H1 (cell line): ENCODE measurements at regions not wholly inside any gene's neighbourhood (a gene's known extent, or its start where the extent isn't known, plus 50 kb on each side); places are given as distances from the start of the nearest gene placed in this dataset.

Source experiments
- CTCF ChIA-PET: fragments of 300-600 bp; sonication (Branson Sonifier 250); formaldehyde crosslinking; loops from one replicate; lab custom pipeline; 2021; ENCODE audit not compliant: partially characterized antibody; lab: Charles Lee
- POLR2A ChIA-PET: fragments of 300-600 bp; sonication (Branson Sonifier 250); formaldehyde crosslinking; loops from one replicate; lab custom pipeline; 2021; ENCODE audit warnings: inconsistent platforms; ENCODE audit not compliant: partially characterized antibody; lab: Charles Lee
- DNase-seq, 2 experiments: peaks; one replicate each; pipeline versions ENCODE4 v3.0.0 to v3.0.0-alpha.2; 2010 to 2022; ENCODE audit warnings: low spot score in 2 of 2, low read depth in 1 of 2, mixed read lengths in 1 of 2
- FAIRE-seq: peaks from 2 replicates; lab custom pipeline; 2011; peaks lifted over from hg19 to GRCh38; lab: Jason Lieb, UNC
- H2AFZ ChIP-seq: 2 replicates; pipeline ENCODE4 v1.8.1; 2012; ENCODE audit warnings: low read length, inconsistent platforms
- H2AK5ac ChIP-seq: 2 replicates; pipeline ENCODE4 v1.6.1; 2013; ENCODE audit warnings: low read depth, low read length
- H2BK120ac ChIP-seq: replicated peaks from 2 replicates; pipeline ENCODE3; 2013; ENCODE audit warnings: low read depth, low read length, inconsistent platforms
- H2BK12ac ChIP-seq: 2 replicates; pipeline ENCODE4 v1.6.1; 2013; ENCODE audit warnings: low read depth, low read length
- H2BK15ac ChIP-seq: 2 replicates; pipeline ENCODE4 v1.6.1; 2013; ENCODE audit warnings: low read length
- H2BK20ac ChIP-seq: 2 replicates; pipeline ENCODE4 v1.6.1; 2013; ENCODE audit warnings: low read length
- H2BK5ac ChIP-seq: 2 replicates; pipeline ENCODE4 v1.6.1; 2013; ENCODE audit warnings: low read depth, low read length
- H3K14ac ChIP-seq: 2 replicates; pipeline ENCODE4 v1.6.1; 2013; ENCODE audit warnings: inconsistent platforms; ENCODE audit not compliant: insufficient read length
- H3K18ac ChIP-seq: 2 replicates; pipeline ENCODE4 v1.6.1; 2013; ENCODE audit warnings: low read length; ENCODE audit errors: extremely low read depth
- H3K23ac ChIP-seq: 2 replicates; pipeline ENCODE4 v1.6.1; 2013; ENCODE audit warnings: inconsistent platforms; ENCODE audit not compliant: insufficient read length
- H3K23me2 ChIP-seq: 2 replicates; pipeline ENCODE4 v1.6.1; 2013; ENCODE audit warnings: low read depth, low read length
- H3K27ac ChIP-seq: 2 replicates; pipeline ENCODE4 v1.6.1; 2011; ENCODE audit warnings: low read depth, low read length, inconsistent platforms
- H3K27me3 ChIP-seq, 4 experiments: replicated peaks in 1 of 4; 1 replicate in 1 of 4; 2 replicates in 3 of 4; pipeline versions ENCODE4 v1.6.1 to v1.8.1; 2011 to 2013; ENCODE audit warnings: low read length in 3 of 4, mild to moderate bottlenecking in 3 of 4, inconsistent platforms in 2 of 4, mixed read lengths in 2 of 4, moderate library complexity in 1 of 4; ENCODE audit not compliant: control insufficient read depth in 3 of 4, insufficient read depth in 3 of 4; ENCODE audit errors: extremely low read depth in 1 of 4
- H3K36me3 ChIP-seq, 4 experiments: 2 replicates each; pipeline versions ENCODE4 v1.6.1 to v1.8.1; 2011 to 2013; ENCODE audit warnings: mild to moderate bottlenecking in 4 of 4, low read length in 3 of 4, moderate library complexity in 2 of 4, control low read depth in 1 of 4, inconsistent platforms in 1 of 4; ENCODE audit not compliant: insufficient read depth in 4 of 4, control insufficient read depth in 2 of 4
- H3K4ac ChIP-seq: replicated peaks from 2 replicates; pipeline ENCODE3; 2013; ENCODE audit warnings: low read length, low read depth, mixed read lengths, inconsistent platforms; ENCODE audit not compliant: insufficient read length
- H3K4me1 ChIP-seq, 4 experiments: replicated peaks in 1 of 4; 1 replicate in 1 of 4; 2 replicates in 3 of 4; pipeline versions ENCODE4 v1.6.1 to v1.8.1; 2011 to 2013; ENCODE audit warnings: low read length in 3 of 4, inconsistent platforms in 2 of 4, mixed read lengths in 1 of 4; ENCODE audit not compliant: insufficient read depth in 4 of 4, control insufficient read depth in 3 of 4
- H3K4me2 ChIP-seq, 2 experiments: 2 replicates each; pipeline versions ENCODE4 v1.6.1 to v1.8.1; 2011 to 2013; ENCODE audit warnings: low read depth in 2 of 2, low read length in 2 of 2, control low read depth in 1 of 2, inconsistent platforms in 1 of 2, mild to moderate bottlenecking in 1 of 2; ENCODE audit not compliant: insufficient read depth in 1 of 2
- H3K4me3 ChIP-seq, 4 experiments: fragments of 200-600, 300-600 bp in 1 of 4; sonication (generic), shearing (Covaris generic), sonication (Bioruptor Twin) in 1 of 4; 2 replicates each; pipeline versions ENCODE4 v1.5.1 to v1.8.1; 2011 to 2016; ENCODE audit warnings: low read length in 4 of 4, low read depth in 3 of 4, control low read depth in 2 of 4, inconsistent platforms in 2 of 4, mild to moderate bottlenecking in 2 of 4, mixed read lengths in 1 of 4, moderate library complexity in 1 of 4; ENCODE audit not compliant: insufficient read depth in 2 of 4; ENCODE audit errors: extremely low read depth in 1 of 4
- H3K56ac ChIP-seq: replicated peaks from 2 replicates; pipeline ENCODE3; 2013; ENCODE audit warnings: low read depth, mild to moderate bottlenecking, mixed read lengths, low read length, inconsistent platforms; ENCODE audit not compliant: insufficient read length
- H3K79me1 ChIP-seq: 2 replicates; pipeline ENCODE4 v1.6.1; 2013; ENCODE audit warnings: low read depth, low read length, control low read depth
- H3K79me2 ChIP-seq, 2 experiments: 2 replicates each; pipeline versions ENCODE4 v1.6.1 to v1.8.1; 2012 to 2013; ENCODE audit warnings: low read length in 2 of 2, mild to moderate bottlenecking in 2 of 2, inconsistent platforms in 1 of 2; ENCODE audit not compliant: insufficient read depth in 2 of 2, control insufficient read depth in 1 of 2
- H3K9ac ChIP-seq, 4 experiments: replicated peaks in 1 of 4; 1 replicate in 1 of 4; 2 replicates in 3 of 4; pipeline versions ENCODE4 v1.6.1 to v1.8.1; 2011 to 2013; ENCODE audit warnings: low read depth in 3 of 4, low read length in 3 of 4, control low read depth in 2 of 4, mild to moderate bottlenecking in 2 of 4, moderate library complexity in 2 of 4, inconsistent platforms in 1 of 4; ENCODE audit errors: extremely low read depth in 1 of 4
- H3K9me3 ChIP-seq, 2 experiments: 2 replicates each; pipeline versions ENCODE4 v1.6.1 to v1.8.1; 2012 to 2013; ENCODE audit warnings: mild to moderate bottlenecking in 2 of 2, moderate library complexity in 2 of 2, control low read depth in 1 of 2, inconsistent platforms in 1 of 2, low read depth in 1 of 2, low read length in 1 of 2, mixed read lengths in 1 of 2; ENCODE audit not compliant: insufficient read depth in 2 of 2
- H4K20me1 ChIP-seq, 2 experiments: replicated peaks in 1 of 2; 2 replicates each; pipeline versions ENCODE3 to v1.8.1; 2011 to 2013; ENCODE audit warnings: inconsistent platforms in 2 of 2, low read length in 2 of 2, mild to moderate bottlenecking in 1 of 2; ENCODE audit not compliant: insufficient read depth in 2 of 2, control insufficient read depth in 1 of 2
- H4K5ac ChIP-seq: 2 replicates; pipeline ENCODE4 v1.6.1; 2013; ENCODE audit warnings: low read length, low read depth, mixed read lengths, inconsistent platforms; ENCODE audit not compliant: insufficient read length
- H4K8ac ChIP-seq: 2 replicates; pipeline ENCODE4 v1.8.0; 2013; ENCODE audit warnings: mild to moderate bottlenecking, moderate library complexity, low read length, inconsistent platforms; ENCODE audit not compliant: insufficient read depth; ENCODE audit errors: extremely low read depth
- H4K91ac ChIP-seq: replicated peaks from 2 replicates; pipeline ENCODE3; 2013; ENCODE audit warnings: low read length, mixed read lengths, inconsistent platforms; ENCODE audit not compliant: insufficient read length
- CREB1 ChIP-seq: IDR thresholded peaks from 2 replicates; pipeline ENCODE4 v1.6.1; 2012; ENCODE audit warnings: inconsistent platforms
- EP300 ChIP-seq, 2 experiments: IDR thresholded peaks; 1 replicate in 1 of 2; 2 replicates in 1 of 2; pipeline ENCODE4 v1.6.1; 2011 to 2012; ENCODE audit warnings: low read depth in 2 of 2, low read length in 2 of 2, mild to moderate bottlenecking in 2 of 2, borderline replicate concordance in 1 of 2, inconsistent platforms in 1 of 2, moderate library complexity in 1 of 2
- GABPA ChIP-seq: IDR thresholded peaks from 2 replicates; pipeline ENCODE4 v1.6.1; 2011; ENCODE audit warnings: mild to moderate bottlenecking, low read length, moderate library complexity, borderline replicate concordance; ENCODE audit not compliant: insufficient read depth
- NANOG ChIP-seq: IDR thresholded peaks from 2 replicates; pipeline ENCODE4 v1.6.1; 2011; ENCODE audit warnings: low read length, low read depth, mild to moderate bottlenecking, inconsistent platforms; ENCODE audit not compliant: insufficient read depth, poor library complexity, severe bottlenecking
- NRF1 ChIP-seq: IDR thresholded peaks from 2 replicates; pipeline ENCODE4 v1.6.1; 2011; ENCODE audit warnings: mild to moderate bottlenecking, low read depth, low read length, improper control_type of control experiment
- PHF8 ChIP-seq: fragments of 200-600 bp; sonication (generic); conservative IDR thresholded peaks from 2 replicates; pipeline ENCODE4 v1.7.1; 2012; ENCODE audit warnings: low read depth, mild to moderate bottlenecking, inconsistent platforms, low read length, moderate library complexity
- POLR2A ChIP-seq, 2 experiments: IDR thresholded peaks; 1 replicate in 1 of 2; 2 replicates in 1 of 2; pipeline ENCODE4 v1.6.1; 2011; ENCODE audit warnings: low read depth in 2 of 2, low read length in 2 of 2, mild to moderate bottlenecking in 2 of 2; ENCODE audit errors: control extremely low read depth in 1 of 2
- RFX5 ChIP-seq: IDR thresholded peaks from 2 replicates; pipeline ENCODE4 v1.6.1; 2011; ENCODE audit warnings: low read depth, low read length, improper control_type of control experiment, borderline replicate concordance
- RNF2 ChIP-seq: fragments of 200-900, 300-1000 bp; sonication (generic); IDR thresholded peaks from 2 replicates; pipeline ENCODE4 v1.7.1; 2016; ENCODE audit warnings: borderline replicate concordance, low read depth, mild to moderate bottlenecking, antibody characterized with exemption, low read length; ENCODE audit not compliant: poor library complexity, severe bottlenecking; ENCODE audit errors: missing control alignments
- TEAD4 ChIP-seq: IDR thresholded peaks from 2 replicates; pipeline ENCODE4 v1.6.1; 2012; ENCODE audit warnings: low read depth, low read length, inconsistent platforms, mixed read lengths
- WGBS, 2 experiments: shearing (Covaris generic) in 1 of 2; methylation state at CpG; one replicate each; pipeline versions ENCODE4 v1.1.6 to v1.1.7; 2013 to 2015; ENCODE audit warnings: low lambda C conversion rate in 2 of 2, mixed read lengths in 2 of 2, inconsistent platforms in 1 of 2, low coverage in 1 of 2, missing lambda C conversion rate in 1 of 2; ENCODE audit not compliant: insufficient replicate concordance in 2 of 2, insufficient coverage in 1 of 2, insufficient read length in 1 of 2; ENCODE audit errors: extremely low coverage in 1 of 2, missing lambda C conversion rate in 1 of 2; 5-methylcytosine and 5-hydroxymethylcytosine counted together

DNA sequence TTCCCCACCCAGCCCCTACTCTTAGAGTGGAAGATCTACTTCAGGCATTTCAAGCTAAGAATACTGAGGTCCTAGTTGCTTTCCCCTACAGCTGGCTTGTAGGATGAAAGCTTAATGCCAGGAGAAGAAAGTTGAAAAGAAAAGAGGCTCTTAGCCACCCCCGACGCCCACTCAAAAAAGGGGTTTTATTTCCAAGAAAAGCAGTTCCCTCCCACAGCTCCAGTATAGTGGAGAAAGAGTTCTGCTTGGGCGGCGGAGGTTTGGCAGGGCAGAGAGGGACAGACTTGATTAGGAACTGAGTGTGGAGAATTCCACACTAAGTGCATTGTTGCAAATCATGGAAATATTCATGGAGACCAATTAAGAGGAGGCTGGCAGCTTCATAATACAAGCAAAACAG, 470.9 kb downstream of the ETS1 start:
- Histone ChIP-seq H2AFZ (peak overlapping the region; percentile 80), H3K4me3 (no peak overlapping the region)
- 93% methylated on average over 4 of the region's 4 CpGs; no CpG with 5 or more reads in 1 of the 2 experiments for whole genome bisulfite sequencing, 2 experiments

More for the DNA sequence above, 470.9 kb downstream of the ETS1 start:
- Histone ChIP-seq H3K23me2 (no peaks in the 10 kb centered on the region), H3K18ac (no peak overlapping the region), H4K91ac (no peak overlapping the region), H3K4me2 (no peak overlapping the region), H2BK15ac (no peak overlapping the region), H3K9me3 (no peaks in the 10 kb centered on the region), H3K56ac (no peak overlapping the region), H2BK120ac (no peak overlapping the region), H3K36me3 (no peaks in the 10 kb centered on the region), H2BK5ac (no peak overlapping the region), H4K8ac (no peak overlapping the region), H4K20me1 (no peaks in the 10 kb centered on the region), H2BK20ac (no peak overlapping the region), H2BK12ac (no peak overlapping the region), H2AK5ac (no peak overlapping the region), H3K4me1 (no peaks in the 10 kb centered on the region), H3K9ac (no peak overlapping the region), H3K79me2 (no peaks in the 10 kb centered on the region), H3K27me3 (no peaks in the 10 kb centered on the region), H3K27ac (no peak overlapping the region), H3K14ac (no peak overlapping the region), H3K23ac (no peak overlapping the region), H3K4ac (no peak overlapping the region), H4K5ac (no peak overlapping the region), H3K79me1 (no peaks in the 10 kb centered on the region)
- TF ChIP-seq NANOG (no peak), EP300 (IDR thresholded peaks at IDR 0.05; ENCODE audit: borderline replicate concordance in 1 of 2, low read depth in 2 of 2, low read length in 2 of 2) (no peak), GABPA (no peak), RFX5 (no peak), POLR2A (IDR thresholded peaks at IDR 0.05; ENCODE audit: control extremely low read depth in 1 of 2, low read depth in 2 of 2, low read length in 2 of 2) (no peak), PHF8 (no peak), TEAD4 (no peak), RNF2 (no peak), CREB1 (no peak), NRF1 (no peak)
- CTCF ChIA-PET = interaction anchor here (0.6 to 2.1 kb wide), 2 partner anchors 41 to 417 kb away, joined by 3 to 11 read pairs; no protein-coding TSS in a partner anchor
- no peak for DNase-seq
- no peak for FAIRE-seq
- POLR2A ChIA-PET = no interaction called here
